SK-N-SH (cell line): ENCODE measurements at regions not wholly inside any gene's neighbourhood (a gene's known extent, or its start where the extent isn't known, plus 50 kb on each side); places are given as distances from the start of the nearest gene placed in this dataset.

ENCODE experiments used
- CTCF ChIA-PET: fragments of 300-600, 350-600 bp; formaldehyde crosslinking; extraction: SDS; loops from one replicate; lab custom pipeline; 2021; lab: Yijun Ruan, JAX
- POLR2A ChIA-PET: fragments of 350-600 bp; sonication (Branson Sonifier 250); formaldehyde crosslinking; extraction: SDS; loops from one replicate; lab custom pipeline; 2020; ENCODE audit warnings: antibody characterized with exemption, inconsistent platforms; lab: Yijun Ruan, JAX
- DNase-seq: peaks from one replicate; pipeline ENCODE4 v3.0.0; 2012
- H2AFZ ChIP-seq: fragments of 200-600 bp; sonication (generic); 2 replicates; pipeline ENCODE4 v1.8.1; 2016; ENCODE audit warnings: antibody characterized with exemption, mild to moderate bottlenecking, low read depth
- H3F3A ChIP-seq: fragments of 200-600 bp; sonication (generic); replicated peaks from 2 replicates; pipeline ENCODE3; 2016; ENCODE audit warnings: antibody characterized with exemption, mild to moderate bottlenecking; ENCODE audit not compliant: insufficient read depth
- H3K27ac ChIP-seq, 2 experiments: fragments of 200-500 bp in 1 of 2; fragments of 200-600 bp in 1 of 2; sonication (Bioruptor generic) in 1 of 2; sonication (generic), shearing (Covaris generic) in 1 of 2; 2 replicates each; pipeline versions ENCODE4 v1.5.1 to v1.6.1; 2014 to 2016; ENCODE audit warnings: low read depth in 2 of 2, inconsistent platforms in 1 of 2, low read length in 1 of 2, mild to moderate bottlenecking in 1 of 2, mixed read lengths in 1 of 2
- H3K27me3 ChIP-seq: fragments of 200-600 bp; sonication (generic), shearing (Covaris generic); 2 replicates; pipeline ENCODE4 v1.6.1; 2016; ENCODE audit warnings: mixed run types; ENCODE audit not compliant: insufficient read depth
- H3K36me3 ChIP-seq, 2 experiments: fragments of 200-500 bp in 1 of 2; fragments of 200-600 bp in 1 of 2; sonication (Bioruptor generic) in 1 of 2; sonication (generic) in 1 of 2; replicated peaks in 1 of 2; 2 replicates each; pipeline versions ENCODE3 to v1.5.1; 2014 to 2016; ENCODE audit warnings: low read length in 1 of 2, mild to moderate bottlenecking in 1 of 2; ENCODE audit not compliant: insufficient read depth in 2 of 2, control insufficient read depth in 1 of 2
- H3K4me1 ChIP-seq, 2 experiments: fragments of 200-500 bp in 1 of 2; fragments of 200-600 bp in 1 of 2; sonication (Bioruptor generic) in 1 of 2; sonication (generic), shearing (Covaris generic) in 1 of 2; 2 replicates each; pipeline versions ENCODE4 v1.5.1 to v1.6.1; 2014 to 2016; ENCODE audit warnings: low read depth in 1 of 2, low read length in 1 of 2, mixed run types in 1 of 2; ENCODE audit not compliant: insufficient read depth in 2 of 2, control insufficient read depth in 1 of 2
- H3K4me2 ChIP-seq: fragments of 200-600 bp; sonication (generic), shearing (Covaris generic); 2 replicates; pipeline ENCODE4 v1.6.1; 2017; ENCODE audit warnings: mixed run types
- H3K4me3 ChIP-seq, 2 experiments: fragments of 200-500 bp in 1 of 2; fragments of 200-600 bp in 1 of 2; sonication (Bioruptor generic) in 1 of 2; sonication (generic), shearing (Covaris generic) in 1 of 2; 2 replicates each; pipeline versions ENCODE4 v1.5.1 to v1.8.1; 2014 to 2016; ENCODE audit warnings: low read depth in 2 of 2, inconsistent platforms in 1 of 2, low read length in 1 of 2, mild to moderate bottlenecking in 1 of 2, mixed read lengths in 1 of 2, moderate library complexity in 1 of 2
- H3K79me2 ChIP-seq: fragments of 200-600 bp; sonication (generic); 2 replicates; pipeline ENCODE4 v1.8.1; 2017; ENCODE audit warnings: mild to moderate bottlenecking; ENCODE audit not compliant: insufficient read depth
- H3K9ac ChIP-seq: fragments of 200-600 bp; sonication (generic); 2 replicates; pipeline ENCODE4 v1.6.1; 2017; ENCODE audit warnings: mixed run types
- H3K9me2 ChIP-seq: fragments of 200-600 bp; sonication (generic); 2 replicates; pipeline ENCODE4 v1.6.1; 2017; ENCODE audit warnings: mixed run types
- H3K9me3 ChIP-seq: fragments of 200-600 bp; sonication (generic); 2 replicates; pipeline ENCODE4 v1.6.1; 2017; ENCODE audit warnings: mixed run types, mild to moderate bottlenecking, moderate library complexity
- H4K20me1 ChIP-seq: fragments of 200-600 bp; sonication (generic); 2 replicates; pipeline ENCODE4 v1.6.1; 2017; ENCODE audit warnings: mild to moderate bottlenecking, mixed run types; ENCODE audit not compliant: insufficient read depth
- CHD2 ChIP-seq: fragments of 150-350 bp; IDR thresholded peaks from 2 replicates; pipeline ENCODE4 v1.6.1; 2018; ENCODE audit warnings: low read length; ENCODE audit not compliant: partially characterized antibody
- EZH2phosphoT487 ChIP-seq: fragments of 200-600 bp; sonication (generic); IDR thresholded peaks from 2 replicates; pipeline ENCODE4 v1.6.1; 2017; ENCODE audit warnings: low read depth, mixed run types, mild to moderate bottlenecking, antibody characterized with exemption, moderate library complexity, borderline replicate concordance
- GABPA ChIP-seq: IDR thresholded peaks from 2 replicates; pipeline ENCODE4 v1.4.0; 2012; ENCODE audit warnings: low read depth, mild to moderate bottlenecking
- NFIC ChIP-seq: IDR thresholded peaks from 2 replicates; pipeline ENCODE4 v1.4.0; 2012; ENCODE audit warnings: borderline replicate concordance
- POLR2AphosphoS5 ChIP-seq: IDR thresholded peaks from 2 replicates; pipeline ENCODE4 v1.6.1; 2012; ENCODE audit warnings: low read depth, low read length
- RCOR1 ChIP-seq: fragments of 150-350 bp; IDR thresholded peaks from 2 replicates; pipeline ENCODE4 v1.6.1; 2017; ENCODE audit warnings: antibody characterized with exemption, low read length
- SIN3A ChIP-seq: IDR thresholded peaks from 2 replicates; pipeline ENCODE4 v1.6.1; 2012; ENCODE audit warnings: low read depth, mild to moderate bottlenecking, low read length, moderate library complexity, borderline replicate concordance
- SMC3 ChIP-seq: IDR thresholded peaks from 2 replicates; pipeline ENCODE4 v1.6.1; 2012; ENCODE audit warnings: low read depth, low read length, improper control_type of control experiment
- TCF12 ChIP-seq: IDR thresholded peaks from 2 replicates; pipeline ENCODE4 v1.4.0; 2012
- YY1 ChIP-seq: IDR thresholded peaks from 2 replicates; pipeline ENCODE4 v1.4.0; 2012; ENCODE audit warnings: low read depth, mild to moderate bottlenecking
- WGBS: methylation state at CpG from one replicate; pipeline ENCODE4 v1.1.6; 2017; ENCODE audit warnings: low lambda C conversion rate; 5-methylcytosine and 5-hydroxymethylcytosine counted together
- TF ChIP-seq, protein P1 (sequence below): fragments of 200-600 bp; sonication (generic); IDR thresholded peaks from 2 replicates; pipeline ENCODE4 v1.6.1; 2017; ENCODE audit warnings: antibody characterized with exemption, mild to moderate bottlenecking, moderate library complexity
- TF ChIP-seq, protein P2 (sequence below): fragments of 150-350 bp; IDR thresholded peaks from 2 replicates; pipeline ENCODE4 v1.6.1; 2017; ENCODE audit warnings: antibody characterized with exemption, low read length, low read depth, borderline replicate concordance
- TF ChIP-seq, protein P3 (sequence below): IDR thresholded peaks from 2 replicates; pipeline ENCODE4 v1.6.1; 2012; ENCODE audit warnings: mild to moderate bottlenecking, low read depth, low read length, moderate library complexity

DNA sequence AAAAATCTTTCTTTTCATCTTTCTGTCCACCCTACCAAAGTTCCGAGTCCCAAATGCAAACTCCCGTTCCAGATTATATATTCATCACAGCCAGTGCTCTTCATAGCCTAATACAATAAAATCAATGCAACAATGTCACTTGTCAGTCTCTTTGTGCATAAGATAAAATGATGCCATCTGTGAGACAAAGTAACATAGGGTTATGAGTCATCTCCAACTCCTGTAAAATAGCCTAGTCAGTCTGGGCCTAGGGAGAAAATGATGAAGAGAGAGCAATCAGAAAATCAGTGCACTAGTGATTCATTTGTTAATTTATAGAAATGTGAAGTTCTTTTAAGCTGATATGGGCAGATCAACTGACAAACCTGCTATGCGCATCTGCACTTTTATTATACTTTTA, 689.1 kb upstream of the DIAPH2 start:
- Histone ChIP-seq H3K27me3 (0 out of 2 replicates have a peak, but pooled peaks cover 17% of the 10 kb centered on the region), H3K4me3 (no peak overlapping the region), H3K9me3 (no peaks in the 10 kb centered on the region), H4K20me1 (no peaks in the 10 kb centered on the region), H3K4me1 (no peaks in the 10 kb centered on the region), H3K79me2 (no peaks in the 10 kb centered on the region), H3K9me2 (no peaks in the 10 kb centered on the region), H3K27ac (no peak overlapping the region), H3K36me3 (no peaks in the 10 kb centered on the region), H3K9ac (no peak overlapping the region), H3F3A (no peaks in the 10 kb centered on the region), H3K4me2 (no peak overlapping the region), H2AFZ (no peak overlapping the region)
- DNase-seq = no peak
- POLR2A ChIA-PET = no interaction called here
- CTCF ChIA-PET = no interaction called here
- 3% methylated on average over 3 of the region's 3 CpGs for WGBS
- no peak for TF ChIP-seq EZH2phosphoT487
- TF ChIP-seq GABPA = no peak
- TF ChIP-seq, protein P1, sequence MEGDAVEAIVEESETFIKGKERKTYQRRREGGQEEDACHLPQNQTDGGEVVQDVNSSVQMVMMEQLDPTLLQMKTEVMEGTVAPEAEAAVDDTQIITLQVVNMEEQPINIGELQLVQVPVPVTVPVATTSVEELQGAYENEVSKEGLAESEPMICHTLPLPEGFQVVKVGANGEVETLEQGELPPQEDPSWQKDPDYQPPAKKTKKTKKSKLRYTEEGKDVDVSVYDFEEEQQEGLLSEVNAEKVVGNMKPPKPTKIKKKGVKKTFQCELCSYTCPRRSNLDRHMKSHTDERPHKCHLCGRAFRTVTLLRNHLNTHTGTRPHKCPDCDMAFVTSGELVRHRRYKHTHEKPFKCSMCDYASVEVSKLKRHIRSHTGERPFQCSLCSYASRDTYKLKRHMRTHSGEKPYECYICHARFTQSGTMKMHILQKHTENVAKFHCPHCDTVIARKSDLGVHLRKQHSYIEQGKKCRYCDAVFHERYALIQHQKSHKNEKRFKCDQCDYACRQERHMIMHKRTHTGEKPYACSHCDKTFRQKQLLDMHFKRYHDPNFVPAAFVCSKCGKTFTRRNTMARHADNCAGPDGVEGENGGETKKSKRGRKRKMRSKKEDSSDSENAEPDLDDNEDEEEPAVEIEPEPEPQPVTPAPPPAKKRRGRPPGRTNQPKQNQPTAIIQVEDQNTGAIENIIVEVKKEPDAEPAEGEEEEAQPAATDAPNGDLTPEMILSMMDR = no peak
- no peak for TF ChIP-seq POLR2AphosphoS5
- no peak for TF ChIP-seq SIN3A
- TF ChIP-seq RCOR1 = no peak
- no peak for TF ChIP-seq TCF12
- TF ChIP-seq NFIC = no peak
- TF ChIP-seq CHD2 = no peak
- no peak for TF ChIP-seq YY1
- TF ChIP-seq, protein P2, sequence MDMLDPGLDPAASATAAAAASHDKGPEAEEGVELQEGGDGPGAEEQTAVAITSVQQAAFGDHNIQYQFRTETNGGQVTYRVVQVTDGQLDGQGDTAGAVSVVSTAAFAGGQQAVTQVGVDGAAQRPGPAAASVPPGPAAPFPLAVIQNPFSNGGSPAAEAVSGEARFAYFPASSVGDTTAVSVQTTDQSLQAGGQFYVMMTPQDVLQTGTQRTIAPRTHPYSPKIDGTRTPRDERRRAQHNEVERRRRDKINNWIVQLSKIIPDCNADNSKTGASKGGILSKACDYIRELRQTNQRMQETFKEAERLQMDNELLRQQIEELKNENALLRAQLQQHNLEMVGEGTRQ = no peak
- TF ChIP-seq, protein P3, sequence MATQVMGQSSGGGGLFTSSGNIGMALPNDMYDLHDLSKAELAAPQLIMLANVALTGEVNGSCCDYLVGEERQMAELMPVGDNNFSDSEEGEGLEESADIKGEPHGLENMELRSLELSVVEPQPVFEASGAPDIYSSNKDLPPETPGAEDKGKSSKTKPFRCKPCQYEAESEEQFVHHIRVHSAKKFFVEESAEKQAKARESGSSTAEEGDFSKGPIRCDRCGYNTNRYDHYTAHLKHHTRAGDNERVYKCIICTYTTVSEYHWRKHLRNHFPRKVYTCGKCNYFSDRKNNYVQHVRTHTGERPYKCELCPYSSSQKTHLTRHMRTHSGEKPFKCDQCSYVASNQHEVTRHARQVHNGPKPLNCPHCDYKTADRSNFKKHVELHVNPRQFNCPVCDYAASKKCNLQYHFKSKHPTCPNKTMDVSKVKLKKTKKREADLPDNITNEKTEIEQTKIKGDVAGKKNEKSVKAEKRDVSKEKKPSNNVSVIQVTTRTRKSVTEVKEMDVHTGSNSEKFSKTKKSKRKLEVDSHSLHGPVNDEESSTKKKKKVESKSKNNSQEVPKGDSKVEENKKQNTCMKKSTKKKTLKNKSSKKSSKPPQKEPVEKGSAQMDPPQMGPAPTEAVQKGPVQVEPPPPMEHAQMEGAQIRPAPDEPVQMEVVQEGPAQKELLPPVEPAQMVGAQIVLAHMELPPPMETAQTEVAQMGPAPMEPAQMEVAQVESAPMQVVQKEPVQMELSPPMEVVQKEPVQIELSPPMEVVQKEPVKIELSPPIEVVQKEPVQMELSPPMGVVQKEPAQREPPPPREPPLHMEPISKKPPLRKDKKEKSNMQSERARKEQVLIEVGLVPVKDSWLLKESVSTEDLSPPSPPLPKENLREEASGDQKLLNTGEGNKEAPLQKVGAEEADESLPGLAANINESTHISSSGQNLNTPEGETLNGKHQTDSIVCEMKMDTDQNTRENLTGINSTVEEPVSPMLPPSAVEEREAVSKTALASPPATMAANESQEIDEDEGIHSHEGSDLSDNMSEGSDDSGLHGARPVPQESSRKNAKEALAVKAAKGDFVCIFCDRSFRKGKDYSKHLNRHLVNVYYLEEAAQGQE = no peak
- no peak for TF ChIP-seq SMC3
